CD4-positive, alpha-beta T cell treated with Interferon alpha-2 for 1 hour (primary cell): ENCODE measurements at regions not wholly inside any gene's neighbourhood (a gene's known extent, or its start where the extent isn't known, plus 50 kb on each side); places are given as distances from the start of the nearest gene placed in this dataset.

Source experiments
- DNase-seq, 2 donors: peaks; one replicate each; pipeline ENCODE4 v3.0.0-alpha.2; 2020 to 2022

- no peak for DNase-seq
Measured at GRCh38 chr2:48108455-48108854, 202.2 kb upstream of the FBXO11 start.

- no peak for DNase-seq
Measured at GRCh38 chr2:48109491-48110204, 203.3 kb upstream of the FBXO11 start.

GRCh38 chr2:48110492-48110891 is 204.0 kb upstream of the FOXN2 start:
- DNase-seq, result no peak

GRCh38 chr2:48112911-48113680 is 201.4 kb upstream of the FOXN2 start:
- DNase-seq, result no peak

- DNase-seq, result no peak
Measured at GRCh38 chr2:48113767-48114166, 200.7 kb upstream of the FOXN2 start.

- peak; percentile 43 to 61 for DNase-seq
Measured at GRCh38 chr2:48114256-48114655, 200.2 kb upstream of the FOXN2 start.

- no peak for DNase-seq
Measured at GRCh38 chr2:48116497-48116896, 198.0 kb upstream of the FOXN2 start.

GRCh38 chr2:48118895-48119294 is 195.6 kb upstream of the FOXN2 start:
- no peak for DNase-seq

GRCh38 chr2:48120112-48120511 is 194.4 kb upstream of the FOXN2 start:
- DNase-seq, result no peak

GRCh38 chr2:48120759-48121242 is 193.7 kb upstream of the FOXN2 start:
- DNase-seq, result peak in 1 of 2 donors; percentile 46

GRCh38 chr2:48122166-48122565 is 192.3 kb upstream of the FOXN2 start:
- DNase-seq, result no peak

GRCh38 chr2:48124592-48124991 is 189.9 kb upstream of the FOXN2 start:
- DNase-seq, result no peak

- no peak for DNase-seq
Measured at GRCh38 chr2:48126162-48126561, 188.3 kb upstream of the FOXN2 start.

GRCh38 chr2:48127612-48128191 is 186.8 kb upstream of the FOXN2 start:
- no peak for DNase-seq

- no peak for DNase-seq
Measured at GRCh38 chr2:48129293-48129950, 185.1 kb upstream of the FOXN2 start.

GRCh38 chr2:48131539-48132270 is 182.8 kb upstream of the FOXN2 start:
- DNase-seq, result peak in 1 of 2 donors; percentile 54

- no peak for DNase-seq
Measured at GRCh38 chr2:48132271-48132625, 182.2 kb upstream of the FOXN2 start.

- no peak for DNase-seq
Measured at GRCh38 chr2:48134704-48135103, 179.8 kb upstream of the FOXN2 start.

GRCh38 chr2:48135797-48136196 is 178.7 kb upstream of the FOXN2 start:
- no peak for DNase-seq

- DNase-seq, result no peak
Measured at GRCh38 chr2:48137829-48138228, 176.7 kb upstream of the FOXN2 start.

- no peak for DNase-seq
Measured at GRCh38 chr2:48138898-48139297, 175.6 kb upstream of the FOXN2 start.

- no peak for DNase-seq
Measured at GRCh38 chr2:48140586-48140985, 173.9 kb upstream of the FOXN2 start.

GRCh38 chr2:48144777-48145176 is 169.7 kb upstream of the FOXN2 start:
- DNase-seq, result peak in 1 of 2 donors; percentile 8
